ENCODE measurements at regions not wholly inside any gene's neighbourhood (a gene's known extent, or its start where the extent isn't known, plus 50 kb on each side); places are given as distances from the start of the nearest gene placed in this dataset.

DNA sequence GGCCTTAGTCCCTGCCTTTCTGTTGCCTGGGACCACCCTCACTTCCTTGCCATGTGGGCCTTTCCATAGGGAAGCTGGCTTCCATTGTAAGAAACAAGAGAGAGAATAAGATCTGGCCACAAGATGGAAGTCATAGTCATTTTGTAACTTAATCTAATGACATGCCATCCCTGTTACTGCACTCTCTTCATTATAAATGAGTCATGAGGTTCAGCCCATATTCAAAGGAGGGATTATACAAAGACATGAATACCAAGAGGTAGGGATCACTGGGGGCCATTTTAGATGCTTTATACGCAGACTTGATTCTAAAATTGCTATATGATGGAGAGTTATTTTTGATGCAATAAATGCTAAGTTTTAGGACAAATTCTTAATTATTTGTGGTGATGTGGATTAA is 75.2 kb upstream of the CELF2 start:
- DNase-seq (ENCODE audit: low read depth, low spot score), result no peak
- H3K9me3 ChIP-seq (ENCODE audit: control insufficient read depth in 1 of 2, insufficient read depth in 1 of 2, low read depth in 1 of 2, low read length in 2 of 2), result peaks cover 5 to 23% of the 10 kb centered on the region in 2 experiments; a peak in 2 of 4 replicates
- no peaks in the 10 kb centered on the region for H3K27me3 ChIP-seq (ENCODE audit: insufficient read depth, low read length)
- RAD21 ChIA-PET (ENCODE audit: low non-redundant PET in 1 of 2, low total read pairs in 2 of 2, uncharacterized antibody in 2 of 2, unreplicated experiment in 2 of 2), result no interaction called here
- H3K9ac ChIP-seq (ENCODE audit: low read length), result no peak overlapping the region
- H3K4me3 ChIP-seq (replicated peaks in 1 of 2; ENCODE audit: low read depth in 1 of 2, low read length in 2 of 2), result no peak overlapping the region
- intact Hi-C loops (cut with micrococcal nuclease), result no loop called here
- no peaks in the 10 kb centered on the region for H3K79me2 ChIP-seq (ENCODE audit: insufficient read depth, low read length)
- H3K36me3 ChIP-seq (ENCODE audit: control insufficient read depth in 1 of 2, insufficient read depth in 2 of 2, low read length in 2 of 2), result no peaks in the 10 kb centered on the region
- ATAC-seq, result no peak
- H3K4me2 ChIP-seq (ENCODE audit: low read length), result no peak overlapping the region
- TF ChIP-seq JUND (IDR thresholded peaks at IDR 0.05) (no peak), ZFX (IDR thresholded peaks at IDR 0.05) (no peak), TCF7L2 (IDR thresholded peaks at IDR 0.05; ENCODE audit: borderline replicate concordance, extremely low read depth, insufficient read depth, insufficient read length) (no peak), EGR1 (IDR thresholded peaks at IDR 0.05; ENCODE audit: low read depth) (no peak), EZH2phosphoT487 (IDR thresholded peaks at IDR 0.05; ENCODE audit: borderline replicate concordance) (no peak), EZH2 (IDR thresholded peaks at IDR 0.05) (no peak), SRF (IDR thresholded peaks at IDR 0.05; ENCODE audit: low read depth) (no peak)
- TF ChIP-seq, protein P1, sequence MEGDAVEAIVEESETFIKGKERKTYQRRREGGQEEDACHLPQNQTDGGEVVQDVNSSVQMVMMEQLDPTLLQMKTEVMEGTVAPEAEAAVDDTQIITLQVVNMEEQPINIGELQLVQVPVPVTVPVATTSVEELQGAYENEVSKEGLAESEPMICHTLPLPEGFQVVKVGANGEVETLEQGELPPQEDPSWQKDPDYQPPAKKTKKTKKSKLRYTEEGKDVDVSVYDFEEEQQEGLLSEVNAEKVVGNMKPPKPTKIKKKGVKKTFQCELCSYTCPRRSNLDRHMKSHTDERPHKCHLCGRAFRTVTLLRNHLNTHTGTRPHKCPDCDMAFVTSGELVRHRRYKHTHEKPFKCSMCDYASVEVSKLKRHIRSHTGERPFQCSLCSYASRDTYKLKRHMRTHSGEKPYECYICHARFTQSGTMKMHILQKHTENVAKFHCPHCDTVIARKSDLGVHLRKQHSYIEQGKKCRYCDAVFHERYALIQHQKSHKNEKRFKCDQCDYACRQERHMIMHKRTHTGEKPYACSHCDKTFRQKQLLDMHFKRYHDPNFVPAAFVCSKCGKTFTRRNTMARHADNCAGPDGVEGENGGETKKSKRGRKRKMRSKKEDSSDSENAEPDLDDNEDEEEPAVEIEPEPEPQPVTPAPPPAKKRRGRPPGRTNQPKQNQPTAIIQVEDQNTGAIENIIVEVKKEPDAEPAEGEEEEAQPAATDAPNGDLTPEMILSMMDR (IDR thresholded peaks at IDR 0.05 in 2 of 3, conservative IDR thresholded peaks at IDR 0.05 in 1 of 3; ENCODE audit: borderline replicate concordance in 1 of 3, insufficient read depth in 1 of 3, low read depth in 2 of 3, low read length in 2 of 3), result no peak
- H3K9me2 ChIP-seq (ENCODE audit: insufficient read depth), result no peaks in the 10 kb centered on the region
- no TSS peak for BruUV-seq (replicated peaks)
- no peaks in the 10 kb centered on the region for H4K20me1 ChIP-seq (ENCODE audit: insufficient read depth)
- POLR2A ChIA-PET, result no interaction called here
- no peaks in the 10 kb centered on the region for H3K4me1 ChIP-seq (ENCODE audit: control insufficient read depth in 1 of 2, insufficient read depth in 2 of 2, low read length in 2 of 2)
- CTCF ChIA-PET, result no interaction called here
- H2AFZ ChIP-seq (ENCODE audit: low read depth, low read length, poor library complexity, severe bottlenecking), result no peak overlapping the region
- no peak overlapping the region for H3K27ac ChIP-seq (ENCODE audit: low read depth, low read length)

DNA sequence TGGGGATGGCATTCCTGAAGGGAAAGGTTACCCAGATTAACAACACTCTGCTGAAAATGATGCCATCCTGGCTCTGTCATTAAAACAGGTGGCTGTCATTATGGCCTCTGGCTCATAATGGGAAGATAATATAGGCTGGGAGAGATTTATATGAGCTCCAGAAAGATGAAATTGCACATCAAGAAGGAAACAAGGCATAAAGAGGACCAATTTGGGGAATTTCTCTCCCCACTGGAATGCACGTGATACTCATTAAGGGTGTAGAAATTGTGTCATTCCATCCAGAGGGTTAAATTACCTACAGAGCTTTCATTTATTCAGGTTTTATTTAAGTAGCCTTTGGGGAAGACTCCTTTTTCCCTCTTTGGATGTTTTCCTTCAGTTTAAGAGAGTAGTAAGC is 71.6 kb upstream of the CELF2 start:
- Histone ChIP-seq H3K27ac (ENCODE audit: low read depth, low read length) (no peak overlapping the region), H3K27me3 (ENCODE audit: insufficient read depth, low read length) (no peaks in the 10 kb centered on the region), H3K36me3 (ENCODE audit: control insufficient read depth in 1 of 2, insufficient read depth in 2 of 2, low read length in 2 of 2) (no peaks in the 10 kb centered on the region), H4K20me1 (ENCODE audit: insufficient read depth) (no peaks in the 10 kb centered on the region), H3K9me3 (ENCODE audit: control insufficient read depth in 1 of 2, insufficient read depth in 1 of 2, low read depth in 1 of 2, low read length in 2 of 2) (peaks cover 5 to 22% of the 10 kb centered on the region in 2 experiments; a peak in 2 of 4 replicates), H3K79me2 (ENCODE audit: insufficient read depth, low read length) (no peaks in the 10 kb centered on the region), H3K9me2 (ENCODE audit: insufficient read depth) (no peaks in the 10 kb centered on the region), H3K4me2 (ENCODE audit: low read length) (no peak overlapping the region), H3K9ac (ENCODE audit: low read length) (no peak overlapping the region), H3K4me3 (replicated peaks in 1 of 2; ENCODE audit: low read depth in 1 of 2, low read length in 2 of 2) (no peak overlapping the region), H3K4me1 (ENCODE audit: control insufficient read depth in 1 of 2, insufficient read depth in 2 of 2, low read length in 2 of 2) (no peaks in the 10 kb centered on the region), H2AFZ (ENCODE audit: low read depth, low read length, poor library complexity, severe bottlenecking) (no peak overlapping the region)
- ChIA-PET RAD21 (ENCODE audit: low non-redundant PET in 1 of 2, low total read pairs in 2 of 2, uncharacterized antibody in 2 of 2, unreplicated experiment in 2 of 2) (no interaction called here), POLR2A (no interaction called here), CTCF (no interaction called here)
- ATAC-seq (no peak), DNase-seq (ENCODE audit: low read depth, low spot score) (no peak)
- BruUV-seq (replicated peaks), result no TSS peak
- intact Hi-C loops (cut with micrococcal nuclease), result no loop called here
- TF ChIP-seq EZH2phosphoT487 (IDR thresholded peaks at IDR 0.05; ENCODE audit: borderline replicate concordance), result no peak
- TF ChIP-seq YY1 (IDR thresholded peaks at IDR 0.05; ENCODE audit: extremely low read depth, insufficient replicate concordance, low read depth, low read length), result no peak
- TF ChIP-seq, protein P1 (IDR thresholded peaks at IDR 0.05 in 2 of 3, conservative IDR thresholded peaks at IDR 0.05 in 1 of 3; ENCODE audit: borderline replicate concordance in 1 of 3, insufficient read depth in 1 of 3, low read depth in 2 of 3, low read length in 2 of 3), result no peak
- TF ChIP-seq, protein P2, sequence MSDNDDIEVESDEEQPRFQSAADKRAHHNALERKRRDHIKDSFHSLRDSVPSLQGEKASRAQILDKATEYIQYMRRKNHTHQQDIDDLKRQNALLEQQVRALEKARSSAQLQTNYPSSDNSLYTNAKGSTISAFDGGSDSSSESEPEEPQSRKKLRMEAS (IDR thresholded peaks at IDR 0.05), result no peak
- TF ChIP-seq EGR1 (IDR thresholded peaks at IDR 0.05; ENCODE audit: low read depth), result no peak
- TF ChIP-seq POLR2AphosphoS5 (IDR thresholded peaks at IDR 0.05; ENCODE audit: low read depth, low read length), result no peak
- TF ChIP-seq EZH2 (IDR thresholded peaks at IDR 0.05), result no peak
- TF ChIP-seq ZNF274 (IDR thresholded peaks at IDR 0.05; ENCODE audit: low read depth, low read length), result no peak
- TF ChIP-seq, protein P3, sequence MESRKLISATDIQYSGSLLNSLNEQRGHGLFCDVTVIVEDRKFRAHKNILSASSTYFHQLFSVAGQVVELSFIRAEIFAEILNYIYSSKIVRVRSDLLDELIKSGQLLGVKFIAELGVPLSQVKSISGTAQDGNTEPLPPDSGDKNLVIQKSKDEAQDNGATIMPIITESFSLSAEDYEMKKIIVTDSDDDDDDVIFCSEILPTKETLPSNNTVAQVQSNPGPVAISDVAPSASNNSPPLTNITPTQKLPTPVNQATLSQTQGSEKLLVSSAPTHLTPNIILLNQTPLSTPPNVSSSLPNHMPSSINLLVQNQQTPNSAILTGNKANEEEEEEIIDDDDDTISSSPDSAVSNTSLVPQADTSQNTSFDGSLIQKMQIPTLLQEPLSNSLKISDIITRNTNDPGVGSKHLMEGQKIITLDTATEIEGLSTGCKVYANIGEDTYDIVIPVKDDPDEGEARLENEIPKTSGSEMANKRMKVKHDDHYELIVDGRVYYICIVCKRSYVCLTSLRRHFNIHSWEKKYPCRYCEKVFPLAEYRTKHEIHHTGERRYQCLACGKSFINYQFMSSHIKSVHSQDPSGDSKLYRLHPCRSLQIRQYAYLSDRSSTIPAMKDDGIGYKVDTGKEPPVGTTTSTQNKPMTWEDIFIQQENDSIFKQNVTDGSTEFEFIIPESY (IDR thresholded peaks at IDR 0.05; ENCODE audit: extremely low read depth, insufficient replicate concordance, low read length), result no peak
- TF ChIP-seq FOSL1 (IDR thresholded peaks at IDR 0.05; ENCODE audit: low read depth), result no peak

Measured in HCT116 (cell line).